ENCODE measurements at regions not wholly inside any gene's neighbourhood (a gene's known extent, or its start where the extent isn't known, plus 50 kb on each side); places are given as distances from the start of the nearest gene placed in this dataset.

DNA sequence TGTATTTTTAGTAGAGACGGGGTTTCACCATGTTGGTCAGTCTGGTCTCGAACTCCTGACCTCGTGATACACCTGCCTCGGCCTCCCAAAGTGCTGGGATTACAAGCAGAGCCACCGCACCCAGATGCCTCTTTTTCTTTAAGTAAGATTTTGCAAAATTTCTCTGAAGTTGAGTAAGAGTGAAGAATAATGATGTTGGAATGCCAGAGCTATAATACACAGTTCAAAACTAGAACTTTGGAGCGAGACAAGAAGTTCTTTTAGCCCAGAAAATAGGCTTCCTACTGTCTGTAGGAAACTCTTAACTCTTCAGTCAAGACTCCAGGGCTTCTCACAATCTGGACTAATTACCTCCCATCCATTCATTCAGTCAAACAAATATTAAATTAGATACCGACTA lies 51.4 kb downstream of the MARCHF4 start:
- TF ChIP-seq, protein P1, sequence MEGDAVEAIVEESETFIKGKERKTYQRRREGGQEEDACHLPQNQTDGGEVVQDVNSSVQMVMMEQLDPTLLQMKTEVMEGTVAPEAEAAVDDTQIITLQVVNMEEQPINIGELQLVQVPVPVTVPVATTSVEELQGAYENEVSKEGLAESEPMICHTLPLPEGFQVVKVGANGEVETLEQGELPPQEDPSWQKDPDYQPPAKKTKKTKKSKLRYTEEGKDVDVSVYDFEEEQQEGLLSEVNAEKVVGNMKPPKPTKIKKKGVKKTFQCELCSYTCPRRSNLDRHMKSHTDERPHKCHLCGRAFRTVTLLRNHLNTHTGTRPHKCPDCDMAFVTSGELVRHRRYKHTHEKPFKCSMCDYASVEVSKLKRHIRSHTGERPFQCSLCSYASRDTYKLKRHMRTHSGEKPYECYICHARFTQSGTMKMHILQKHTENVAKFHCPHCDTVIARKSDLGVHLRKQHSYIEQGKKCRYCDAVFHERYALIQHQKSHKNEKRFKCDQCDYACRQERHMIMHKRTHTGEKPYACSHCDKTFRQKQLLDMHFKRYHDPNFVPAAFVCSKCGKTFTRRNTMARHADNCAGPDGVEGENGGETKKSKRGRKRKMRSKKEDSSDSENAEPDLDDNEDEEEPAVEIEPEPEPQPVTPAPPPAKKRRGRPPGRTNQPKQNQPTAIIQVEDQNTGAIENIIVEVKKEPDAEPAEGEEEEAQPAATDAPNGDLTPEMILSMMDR (IDR thresholded peaks at IDR 0.05; ENCODE audit: unreplicated experiment in 3 of 3): no peak
- no peaks in the 10 kb centered on the region for H3K9me3 Mint-ChIP-seq
- no peak overlapping the region for H3K27ac Mint-ChIP-seq
- H3K36me3 Mint-ChIP-seq (ENCODE audit: low read depth): no peaks in the 10 kb centered on the region
- no peak overlapping the region for H3K4me3 Mint-ChIP-seq
- H3K27me3 Mint-ChIP-seq (ENCODE audit: low read depth): peaks cover 4% of the 10 kb centered on the region
- H3K4me1 Mint-ChIP-seq: no peaks in the 10 kb centered on the region

DNA sequence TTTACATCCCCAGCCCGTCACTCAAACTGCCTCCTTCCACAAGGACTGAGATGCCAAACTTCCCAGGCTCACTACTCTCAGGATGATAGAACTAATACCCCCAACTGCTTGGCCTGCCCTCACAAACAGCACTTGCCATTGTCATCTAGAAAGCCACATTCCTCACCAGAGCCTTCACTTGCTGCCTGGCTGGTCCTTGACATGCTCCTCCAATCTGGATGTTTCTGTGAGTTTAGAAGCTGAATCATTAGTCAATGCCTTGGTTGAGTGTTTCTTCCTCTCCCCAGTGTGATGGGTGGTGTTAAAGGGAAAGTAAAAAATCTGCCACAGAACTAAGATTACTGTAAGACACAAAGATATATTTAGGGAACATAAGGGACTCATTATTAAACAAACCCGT lies 52.5 kb downstream of the MARCHF4 start:
- TF ChIP-seq, protein P1 (IDR thresholded peaks at IDR 0.05; ENCODE audit: unreplicated experiment in 3 of 3): no peak
- peaks cover under 1% of the 10 kb centered on the region for H3K4me1 Mint-ChIP-seq
- no peak overlapping the region for H3K27ac Mint-ChIP-seq
- H3K4me3 Mint-ChIP-seq: no peak overlapping the region
- H3K36me3 Mint-ChIP-seq (ENCODE audit: low read depth): no peaks in the 10 kb centered on the region
- no peaks in the 10 kb centered on the region for H3K9me3 Mint-ChIP-seq
- H3K27me3 Mint-ChIP-seq (ENCODE audit: low read depth): peaks cover 4% of the 10 kb centered on the region

DNA sequence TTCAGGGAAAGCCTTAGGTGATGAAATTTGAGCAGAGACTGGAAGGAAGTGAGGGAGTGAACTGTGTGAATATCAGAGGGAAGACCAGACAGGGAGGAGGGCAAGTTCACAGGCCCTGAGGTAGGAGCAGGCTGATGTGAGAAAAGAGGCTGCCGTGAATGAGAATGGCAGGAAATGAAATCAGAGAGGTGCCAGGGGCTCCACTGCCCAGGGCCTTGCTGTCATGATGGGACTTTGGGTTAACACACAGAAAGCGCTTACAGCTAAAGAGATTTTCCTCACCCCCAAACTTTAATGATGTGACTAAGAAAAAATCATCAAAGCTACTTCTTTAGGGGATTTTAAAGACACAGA lies 53.8 kb downstream of the MARCHF4 start:
- H3K27ac Mint-ChIP-seq: no peak overlapping the region
- H3K9me3 Mint-ChIP-seq: no peaks in the 10 kb centered on the region
- H3K36me3 Mint-ChIP-seq (ENCODE audit: low read depth): no peaks in the 10 kb centered on the region
- H3K4me1 Mint-ChIP-seq: peaks cover 5% of the 10 kb centered on the region
- H3K4me3 Mint-ChIP-seq: no peak overlapping the region
- TF ChIP-seq, protein P1 (IDR thresholded peaks at IDR 0.05; ENCODE audit: unreplicated experiment in 3 of 3): no peak
- H3K27me3 Mint-ChIP-seq (ENCODE audit: low read depth): peaks cover 4% of the 10 kb centered on the region

DNA sequence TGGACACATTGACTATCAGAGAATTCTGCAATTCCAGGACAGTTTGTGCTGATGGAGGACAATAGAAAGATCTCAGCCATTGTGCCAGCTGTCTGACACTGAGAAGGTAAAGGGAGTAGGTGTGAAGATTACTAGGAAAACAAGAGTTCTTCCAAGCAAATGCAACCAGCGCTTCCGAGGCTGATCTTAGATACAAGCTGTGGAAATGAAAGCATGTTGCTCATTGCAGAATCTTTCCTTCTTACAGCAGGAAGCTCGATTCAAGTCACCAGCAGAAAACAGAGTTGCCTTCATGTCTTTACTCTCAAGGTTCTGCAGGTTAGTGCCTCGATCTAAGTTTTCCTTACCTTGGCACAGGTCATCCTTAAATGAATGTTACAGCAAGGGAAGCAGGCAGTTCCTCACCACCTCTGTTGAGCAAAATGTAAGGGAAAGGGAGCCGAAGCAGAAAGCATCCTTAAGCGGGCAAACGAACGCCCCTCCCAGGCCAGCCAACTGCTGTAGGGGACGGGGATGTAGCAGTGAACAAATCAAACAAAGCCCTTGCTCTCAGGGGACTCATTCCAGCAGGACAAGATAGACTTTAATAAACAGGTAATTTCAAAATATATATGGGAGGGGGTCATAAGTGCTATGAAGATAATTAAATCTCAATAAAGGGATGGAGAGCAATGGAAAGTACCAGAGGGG lies 54.3 kb downstream of the MARCHF4 start:
- TF ChIP-seq, protein P1 (IDR thresholded peaks at IDR 0.05; ENCODE audit: unreplicated experiment in 3 of 3): no peak
- peaks cover 5% of the 10 kb centered on the region for H3K4me1 Mint-ChIP-seq
- no peaks in the 10 kb centered on the region for H3K9me3 Mint-ChIP-seq
- no peak overlapping the region for H3K27ac Mint-ChIP-seq
- no peak overlapping the region for H3K4me3 Mint-ChIP-seq
- peaks cover 4% of the 10 kb centered on the region for H3K27me3 Mint-ChIP-seq (ENCODE audit: low read depth)
- H3K36me3 Mint-ChIP-seq (ENCODE audit: low read depth): no peaks in the 10 kb centered on the region

DNA sequence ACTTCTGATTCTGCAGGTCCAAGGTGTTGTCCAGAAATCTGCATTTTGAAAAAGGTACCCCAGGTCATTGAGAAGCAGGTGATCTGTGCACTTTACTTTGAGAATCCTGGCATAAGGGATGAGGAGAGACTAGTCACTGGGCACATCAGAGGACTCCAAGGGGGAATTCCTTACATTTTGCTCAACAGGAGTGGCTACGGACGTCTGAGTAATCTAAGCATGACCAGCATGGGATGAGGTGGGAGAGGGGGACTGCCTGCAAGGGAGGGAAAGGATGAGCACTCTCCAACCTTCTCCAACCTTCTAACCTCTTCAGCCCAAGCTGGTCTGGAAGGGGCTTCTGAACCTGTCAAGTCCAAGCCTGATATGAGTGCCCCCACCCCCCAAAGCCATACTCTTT lies 55.5 kb downstream of the MARCHF4 start:
- peaks cover 5% of the 10 kb centered on the region for H3K4me1 Mint-ChIP-seq
- no peak overlapping the region for H3K4me3 Mint-ChIP-seq
- TF ChIP-seq, protein P1 (IDR thresholded peaks at IDR 0.05; ENCODE audit: unreplicated experiment in 3 of 3): no peak
- H3K36me3 Mint-ChIP-seq (ENCODE audit: low read depth): no peaks in the 10 kb centered on the region
- no peak overlapping the region for H3K27ac Mint-ChIP-seq
- H3K9me3 Mint-ChIP-seq: no peaks in the 10 kb centered on the region
- peaks cover 4% of the 10 kb centered on the region for H3K27me3 Mint-ChIP-seq (ENCODE audit: low read depth)

All from nephron (organoid).